SJCRH30 (cell line): ENCODE measurements at regions not wholly inside any gene's neighbourhood (a gene's known extent, or its start where the extent isn't known, plus 50 kb on each side); places are given as distances from the start of the nearest gene placed in this dataset.
"Not testable (repeated sequence)": the region's sequence is repeated elsewhere in the genome, so short reads cannot be mapped to it uniquely, and the experiment has no call there.

Experiments
- DNase-seq, 2 experiments: peaks; one replicate each; pipeline ENCODE4 v3.0.0-alpha.2; 2015 to 2020
- H3K27ac ChIP-seq: fragments of 250-450 bp; sonication (Bioruptor Pico); 2 replicates; pipeline ENCODE4 v1.5.1; 2020; ENCODE audit warnings: mild to moderate bottlenecking, moderate library complexity
- H3K27me3 ChIP-seq: fragments of 250-450 bp; sonication (Bioruptor Pico); 2 replicates; pipeline ENCODE4 v1.5.1; 2020; ENCODE audit warnings: mild to moderate bottlenecking, moderate library complexity
- H3K36me3 ChIP-seq: fragments of 250-450 bp; sonication (Bioruptor Pico); 2 replicates; pipeline ENCODE4 v1.5.1; 2020; ENCODE audit warnings: mild to moderate bottlenecking, moderate library complexity
- H3K4me1 ChIP-seq: fragments of 250-450 bp; sonication (Bioruptor Pico); 2 replicates; pipeline ENCODE4 v1.5.1; 2020; ENCODE audit warnings: mild to moderate bottlenecking, moderate library complexity
- H3K4me3 ChIP-seq: fragments of 250-450 bp; sonication (Bioruptor Pico); 2 replicates; pipeline ENCODE4 v1.5.1; 2020; ENCODE audit warnings: mild to moderate bottlenecking, moderate library complexity
- H3K9me3 ChIP-seq: fragments of 250-450 bp; sonication (Bioruptor Pico); replicated peaks from 2 replicates; pipeline ENCODE4 v1.5.1; 2020; ENCODE audit warnings: mild to moderate bottlenecking, moderate library complexity

- DNase-seq: no peak
- Histone ChIP-seq H3K36me3 (no peaks in the 10 kb centered on the region), H3K4me1 (peaks cover 32% of the 10 kb centered on the region), H3K4me3 (no peak overlapping the region), H3K9me3 (no peaks in the 10 kb centered on the region; the same call in 1 of the 2 replicates), H3K27me3 (no peaks in the 10 kb centered on the region), H3K27ac (no peak overlapping the region)
These were observed 93.5 kb upstream of the EFNA5 start for GRCh38 chr5:107764282-107764681.

GRCh38 chr5:107753427-107753826, 82.7 kb upstream of the EFNA5 start:
- H3K36me3 ChIP-seq: no peaks in the 10 kb centered on the region
- no peaks in the 10 kb centered on the region for H3K4me1 ChIP-seq
- no peak overlapping the region for H3K4me3 ChIP-seq

GRCh38 chr5:107744418-107745330, 73.9 kb upstream of the EFNA5 start:
- Histone ChIP-seq H3K36me3 (no peaks in the 10 kb centered on the region), H3K27me3 (no peaks in the 10 kb centered on the region), H3K4me1 (peaks cover 21% of the 10 kb centered on the region), H3K4me3 (no peak overlapping the region), H3K9me3 (no peaks in the 10 kb centered on the region), H3K27ac (peak overlapping the region; percentile 68)
- peak; percentile 53 to 70 for DNase-seq

More at GRCh38 chr5:107753427-107753826, 82.7 kb upstream of the EFNA5 start:
- Histone ChIP-seq H3K27me3 (no peaks in the 10 kb centered on the region), H3K27ac (no peak overlapping the region), H3K9me3 (no peaks in the 10 kb centered on the region)
- DNase-seq: no peak

- no peaks in the 10 kb centered on the region for H3K36me3 ChIP-seq
- peaks cover 21% of the 10 kb centered on the region for H3K4me1 ChIP-seq
- no peak overlapping the region for H3K27ac ChIP-seq
- H3K27me3 ChIP-seq: no peaks in the 10 kb centered on the region
- peak in 1 of 2 experiments; percentile 34 for DNase-seq
- no peaks in the 10 kb centered on the region for H3K9me3 ChIP-seq
- H3K4me3 ChIP-seq: no peak overlapping the region
These were observed 72.8 kb upstream of the EFNA5 start for GRCh38 chr5:107743373-107744000.

GRCh38 chr5:107739661-107740060, 68.9 kb upstream of the EFNA5 start:
- Histone ChIP-seq H3K9me3 (no peaks in the 10 kb centered on the region), H3K36me3 (no peaks in the 10 kb centered on the region), H3K27ac (no peak overlapping the region), H3K4me1 (peaks cover 13% of the 10 kb centered on the region), H3K27me3 (no peaks in the 10 kb centered on the region), H3K4me3 (no peak overlapping the region)
- no peak for DNase-seq

- no peaks in the 10 kb centered on the region for H3K36me3 ChIP-seq
- H3K4me3 ChIP-seq: no peak overlapping the region
- H3K4me1 ChIP-seq: no peaks in the 10 kb centered on the region
- no peak for DNase-seq
- H3K9me3 ChIP-seq: no peaks in the 10 kb centered on the region
- no peak overlapping the region for H3K27ac ChIP-seq
- no peaks in the 10 kb centered on the region for H3K27me3 ChIP-seq
These were observed 65.9 kb upstream of the EFNA5 start for GRCh38 chr5:107736638-107737037.

- H3K27me3 ChIP-seq, H3K4me3 ChIP-seq, H3K9me3 ChIP-seq, H3K4me1 ChIP-seq, DNase-seq, H3K36me3 ChIP-seq, H3K27ac ChIP-seq: not testable (repeated sequence)
These were observed 65.4 kb upstream of the EFNA5 start for GRCh38 chr5:107736089-107736488.

GRCh38 chr5:107735558-107735957, 64.8 kb upstream of the EFNA5 start:
- no peaks in the 10 kb centered on the region for H3K4me1 ChIP-seq
- H3K4me3 ChIP-seq: no peak overlapping the region
- H3K9me3 ChIP-seq: no peaks in the 10 kb centered on the region
- no peaks in the 10 kb centered on the region for H3K36me3 ChIP-seq
- no peak for DNase-seq
- no peak overlapping the region for H3K27ac ChIP-seq
- H3K27me3 ChIP-seq: no peaks in the 10 kb centered on the region

GRCh38 chr5:107726896-107727295, 56.2 kb upstream of the EFNA5 start:
- no peak for DNase-seq
- Histone ChIP-seq H3K4me3 (no peak overlapping the region), H3K4me1 (peaks cover 8% of the 10 kb centered on the region; the same call in 1 of the 2 replicates), H3K36me3 (no peaks in the 10 kb centered on the region), H3K27ac (no peak overlapping the region), H3K9me3 (no peaks in the 10 kb centered on the region; the same call in 1 of the 2 replicates), H3K27me3 (no peaks in the 10 kb centered on the region)

- Histone ChIP-seq H3K27ac (no peak overlapping the region), H3K27me3 (no peaks in the 10 kb centered on the region), H3K4me1 (peaks cover 3% of the 10 kb centered on the region; the same call in 1 of the 2 replicates), H3K36me3 (no peaks in the 10 kb centered on the region), H3K9me3 (peaks cover 8% of the 10 kb centered on the region), H3K4me3 (no peak overlapping the region)
- DNase-seq: no peak
These were observed 53.9 kb upstream of the EFNA5 start for GRCh38 chr5:107724642-107725041.

GRCh38 chr5:107721241-107721640, 50.5 kb upstream of the EFNA5 start:
- not testable (repeated sequence) for H3K27me3 ChIP-seq, H3K4me3 ChIP-seq, H3K27ac ChIP-seq, H3K4me1 ChIP-seq, DNase-seq, H3K9me3 ChIP-seq, H3K36me3 ChIP-seq
